HepG2 (cell line): ENCODE measurements at regions not wholly inside any gene's neighbourhood (a gene's known extent, or its start where the extent isn't known, plus 50 kb on each side); places are given as distances from the start of the nearest gene placed in this dataset.

Source experiments
- ATAC-seq: fragments of 200-7000 bp; cut with Tn5 transposase; 3 replicates; pipeline ENCODE4 v1.9.1; 2020; ENCODE audit warnings: mild to moderate bottlenecking, moderate library complexity
- BruUV-seq: library from RNA; stranded (reverse); fragments of 400-500 nt; replicated peaks from 2 replicates; lab custom pipeline; 2021; lab: Mats Ljungman, UMichigan
- CTCF ChIA-PET: fragments of 300-600 bp; formaldehyde crosslinking; extraction: SDS; loops from one replicate; lab custom pipeline; 2021; ENCODE audit warnings: low total read pairs, inconsistent platforms, low intra/inter-chr PET ratio; lab: Yijun Ruan, JAX
- POLR2A ChIA-PET: fragments of 350-600 bp; sonication (Branson Sonifier 250); formaldehyde crosslinking; loops from one replicate; lab custom pipeline; 2020; ENCODE audit warnings: antibody characterized with exemption, inconsistent platforms; lab: Yijun Ruan, JAX
- DNase-seq: peaks from one replicate; pipeline ENCODE4 v3.0.0-alpha.2; 2015; ENCODE audit warnings: low spot score
- FAIRE-seq: peaks from 3 replicates; lab custom pipeline; 2011; peaks lifted over from hg19 to GRCh38; lab: Jason Lieb, UNC
- H2AFZ ChIP-seq: one replicate; pipeline ENCODE4 v1.6.1; 2011; ENCODE audit warnings: low read length, inconsistent platforms
- H3K27ac ChIP-seq: fragments of 300-600 bp; 3 replicates; pipeline ENCODE4 v1.8.0; 2011; ENCODE audit warnings: mixed run types, mild to moderate bottlenecking, mixed read lengths, low read length, inconsistent platforms; ENCODE audit not compliant: insufficient read depth; ENCODE audit errors: extremely low read length
- H3K27me3 ChIP-seq, 2 experiments: fragments of 200-600 bp in 1 of 2; 2 replicates in 1 of 2; 3 replicates in 1 of 2; pipeline versions ENCODE4 v1.6.0 to v1.8.0; 2011; ENCODE audit warnings: low read length in 2 of 2, mild to moderate bottlenecking in 2 of 2, moderate library complexity in 2 of 2, inconsistent platforms in 1 of 2; ENCODE audit not compliant: insufficient read depth in 2 of 2, control insufficient read depth in 1 of 2
- H3K36me3 ChIP-seq, 2 experiments: fragments of 200-600 bp in 1 of 2; replicated peaks in 1 of 2; 2 replicates in 1 of 2; 3 replicates in 1 of 2; pipeline versions ENCODE4 v1.5.1 to v1.8.0; 2011; ENCODE audit warnings: low read length in 2 of 2, inconsistent platforms in 1 of 2; ENCODE audit not compliant: insufficient read depth in 2 of 2, control insufficient read depth in 1 of 2
- H3K4me1 ChIP-seq: 2 replicates; pipeline ENCODE4 v1.5.1; 2012; ENCODE audit warnings: low read length, inconsistent platforms; ENCODE audit not compliant: insufficient read depth
- H3K4me2 ChIP-seq: 2 replicates; pipeline ENCODE4 v1.6.0; 2011; ENCODE audit warnings: low read depth, low read length, inconsistent platforms
- H3K4me3 ChIP-seq, 3 experiments: fragments of 200-600 bp in 1 of 3; sonication (generic), shearing (Covaris generic) in 1 of 3; replicated peaks in 1 of 3; 2 replicates each; pipeline ENCODE4 v1.5.1; 2011 to 2016; ENCODE audit warnings: low read length in 3 of 3, inconsistent platforms in 2 of 3, low read depth in 2 of 3, mild to moderate bottlenecking in 2 of 3, control low read depth in 1 of 3, mixed read lengths in 1 of 3; ENCODE audit not compliant: insufficient read depth in 1 of 3
- H3K79me2 ChIP-seq: one replicate; pipeline ENCODE4 v1.6.1; 2011; ENCODE audit warnings: low read length, inconsistent platforms; ENCODE audit not compliant: insufficient read depth
- H3K9ac ChIP-seq: 2 replicates; pipeline ENCODE4 v1.6.0; 2011; ENCODE audit warnings: mild to moderate bottlenecking, low read depth, low read length, inconsistent platforms; ENCODE audit not compliant: insufficient read depth
- H3K9me3 ChIP-seq: 2 replicates; pipeline ENCODE4 v1.5.1; 2012; ENCODE audit warnings: mild to moderate bottlenecking, low read length
- H4K20me1 ChIP-seq: 2 replicates; pipeline ENCODE4 v1.6.0; 2011; ENCODE audit warnings: inconsistent platforms, mild to moderate bottlenecking, low read length, moderate library complexity; ENCODE audit not compliant: insufficient read depth
- CENPBD1 ChIP-seq: sonication (generic); formaldehyde crosslinking; IDR thresholded peaks from 2 replicates; pipeline ENCODE4 v1.8.0; 2022; ENCODE audit warnings: missing genetic modification reagents, low read depth, mild to moderate bottlenecking, borderline replicate concordance
- HMG20B ChIP-seq: conservative IDR thresholded peaks from 2 replicates; pipeline ENCODE4 v1.6.1; 2016; ENCODE audit warnings: missing genetic modification reagents, missing compliant biosample characterization
- PRDM15 ChIP-seq: sonication (generic); formaldehyde crosslinking; IDR thresholded peaks from 2 replicates; pipeline ENCODE4 v1.4.0; 2020; ENCODE audit warnings: missing genetic modification reagents
- RERE ChIP-seq: IDR thresholded peaks from 2 replicates; pipeline ENCODE4 v1.6.1; 2016; ENCODE audit warnings: low read depth, missing genetic modification reagents, missing compliant biosample characterization
- ZFX ChIP-seq: sonication (generic); formaldehyde crosslinking; IDR thresholded peaks from 2 replicates; pipeline ENCODE4 v1.4.0; 2020; ENCODE audit warnings: mild to moderate bottlenecking, low read depth, missing genetic modification reagents, moderate library complexity
- ZNF275 ChIP-seq: sonication (generic); formaldehyde crosslinking; IDR thresholded peaks from 2 replicates; pipeline ENCODE4 v1.8.0; 2022; ENCODE audit warnings: missing genetic modification reagents, mild to moderate bottlenecking, inconsistent platforms, borderline replicate concordance
- ZNF460 ChIP-seq: sonication (generic); formaldehyde crosslinking; IDR thresholded peaks from 2 replicates; pipeline ENCODE4 v1.5.1; 2020; ENCODE audit warnings: missing genetic modification reagents, mild to moderate bottlenecking, borderline replicate concordance
- WGBS: methylation state at CpG from one replicate; pipeline ENCODE4 v1.1.6; 2017; ENCODE audit warnings: low lambda C conversion rate; 5-methylcytosine and 5-hydroxymethylcytosine counted together
- in situ Hi-C: cut with HindIII; loops from 2 replicates; pipeline ENCODE4 v1.10.0; 2017; ENCODE audit warnings: low pct_unique_long_range_greater_than_20kb; ENCODE audit not compliant: extremely low pct_ligation_motif_present
- intact Hi-C: fragments of 100-400 bp; cut with micrococcal nuclease; formaldehyde crosslinking; loops from one replicate; pipeline ENCODE4 v1.10.0; 2022; ENCODE audit not compliant: unreplicated experiment

GRCh38 chr6:28657769-28658465, 132.2 kb downstream of the GPX5 start (continued):
- TF ChIP-seq PRDM15 (CRISPR knock-in tag) = no peak

GRCh38 chr6:28658475-28659249, 133.0 kb downstream of the GPX5 start:
- Histone ChIP-seq H3K27me3 (peaks cover 1 to 16% of the 10 kb centered on the region in 2 experiments; a peak in 2 of 5 replicates), H3K9ac (peak overlapping the region; percentile 23; the same call in 1 of the 2 replicates), H3K4me3 (peak overlapping the region; percentile 59 to 72 (median 65)), H3K79me2 (no peaks in the 10 kb centered on the region), H3K9me3 (no peaks in the 10 kb centered on the region), H2AFZ (peak overlapping the region; percentile 68), H3K4me1 (peaks cover 29% of the 10 kb centered on the region), H3K27ac (no peak overlapping the region), H3K4me2 (peak overlapping the region; percentile 86), H3K36me3 (no peaks in the 10 kb centered on the region), H4K20me1 (no peaks in the 10 kb centered on the region)
- no TSS peak for BruUV-seq
- DNase-seq = no peak
- in situ Hi-C loops (no loop called here), intact Hi-C loops (loop anchor here (2.0 to 5.0 kb wide), 2 partner anchors 16 to 71 kb away; a partner anchor contains a TSS)
- no peak for FAIRE-seq
- ATAC-seq = peak; percentile 65
- WGBS = 11% methylated on average over 16 of the region's 16 CpGs
- ChIA-PET POLR2A (no interaction called here), CTCF (no interaction called here)
- no peak for TF ChIP-seq ZFX
- TF ChIP-seq RERE (CRISPR knock-in tag) = no peak
- TF ChIP-seq HMG20B (CRISPR knock-in tag) = no peak
- no peak for TF ChIP-seq ZNF275 (CRISPR knock-in tag)
- TF ChIP-seq ZNF460 (CRISPR knock-in tag) = no peak
- TF ChIP-seq CENPBD1 (CRISPR knock-in tag) = no peak
